HCT116 (cell line): ENCODE measurements at regions not wholly inside any gene's neighbourhood (a gene's known extent, or its start where the extent isn't known, plus 50 kb on each side); places are given as distances from the start of the nearest gene placed in this dataset.

Experiments
- ATAC-seq: fragments of 200-7000 bp; cut with Tn5 transposase; 2 replicates; pipeline ENCODE4 v1.9.1; 2020; ENCODE audit warnings: mild to moderate bottlenecking, moderate library complexity
- BruUV-seq: library from RNA; stranded (reverse); fragments of 400-500 nt; replicated peaks from 2 replicates; lab custom pipeline; 2021; lab: Mats Ljungman, UMichigan
- CTCF ChIA-PET: fragments of 300-600 bp; sonication (Branson Sonifier 250); formaldehyde crosslinking; loops from one replicate; lab custom pipeline; 2021; ENCODE audit warnings: antibody characterized with exemption; lab: Charles Lee
- POLR2A ChIA-PET: fragments of 300-600, 350-600 bp; sonication (Branson Sonifier 250); formaldehyde crosslinking; loops from one replicate; lab custom pipeline; 2021; ENCODE audit warnings: antibody characterized with exemption; lab: Charles Lee
- RAD21 ChIA-PET, 2 experiments: fragments of 300-600 bp; sonication (Branson Sonifier 250); formaldehyde crosslinking; loops; one replicate each; lab custom pipeline; 2023; ENCODE audit warnings: low total read pairs in 2 of 2; ENCODE audit not compliant: uncharacterized antibody in 2 of 2, unreplicated experiment in 2 of 2, low non-redundant PET in 1 of 2; lab: Charles Lee
- DNase-seq: peaks from one replicate; pipeline ENCODE4 v3.0.0-alpha.2; 2010; ENCODE audit warnings: low read depth, low spot score
- H2AFZ ChIP-seq: fragments of 200-600 bp; shearing (Covaris generic), sonication (generic); 2 replicates; pipeline ENCODE4 v1.6.1; 2017; ENCODE audit warnings: low read depth, mixed run types, mixed read lengths, antibody characterized with exemption, low read length; ENCODE audit not compliant: poor library complexity, severe bottlenecking
- H3K27ac ChIP-seq: 2 replicates; pipeline ENCODE4 v1.5.1; 2012; ENCODE audit warnings: low read depth, low read length
- H3K27me3 ChIP-seq: fragments of 200-600 bp; sonication (generic); 2 replicates; pipeline ENCODE4 v1.6.1; 2016; ENCODE audit warnings: mixed run types, low read length, mixed read lengths; ENCODE audit not compliant: insufficient read depth
- H3K36me3 ChIP-seq, 2 experiments: fragments of 200-500 bp in 1 of 2; fragments of 200-600 bp in 1 of 2; sonication (Bioruptor generic) in 1 of 2; sonication (generic) in 1 of 2; 2 replicates each; pipeline versions ENCODE4 v1.5.1 to v1.6.1; 2014 to 2016; ENCODE audit warnings: low read length in 2 of 2, inconsistent platforms in 1 of 2, mixed read lengths in 1 of 2, mixed run types in 1 of 2; ENCODE audit not compliant: insufficient read depth in 2 of 2, control insufficient read depth in 1 of 2
- H3K4me1 ChIP-seq, 2 experiments: fragments of 200-600 bp in 1 of 2; sonication (generic) in 1 of 2; 2 replicates each; pipeline versions ENCODE4 v1.5.1 to v1.6.1; 2012 to 2017; ENCODE audit warnings: low read length in 2 of 2, inconsistent platforms in 1 of 2, mild to moderate bottlenecking in 1 of 2, mixed read lengths in 1 of 2, mixed run types in 1 of 2, moderate library complexity in 1 of 2; ENCODE audit not compliant: insufficient read depth in 2 of 2, control insufficient read depth in 1 of 2
- H3K4me2 ChIP-seq: fragments of 200-600 bp; sonication (generic); 2 replicates; pipeline ENCODE4 v1.6.1; 2017; ENCODE audit warnings: mixed run types, low read length, mixed read lengths
- H3K4me3 ChIP-seq, 2 experiments: fragments of 200-600 bp in 1 of 2; sonication (generic) in 1 of 2; replicated peaks in 1 of 2; 2 replicates each; pipeline ENCODE4 v1.5.1; 2011 to 2016; ENCODE audit warnings: low read length in 2 of 2, control low read depth in 1 of 2, low read depth in 1 of 2, mild to moderate bottlenecking in 1 of 2, mixed read lengths in 1 of 2, mixed run types in 1 of 2
- H3K79me2 ChIP-seq: fragments of 200-600 bp; sonication (generic); 2 replicates; pipeline ENCODE4 v1.6.1; 2017; ENCODE audit warnings: mild to moderate bottlenecking, mixed run types, low read length, moderate library complexity, mixed read lengths; ENCODE audit not compliant: insufficient read depth
- H3K9ac ChIP-seq: fragments of 200-600 bp; sonication (generic); 2 replicates; pipeline ENCODE4 v1.6.1; 2016; ENCODE audit warnings: low read length, mixed read lengths
- H3K9me2 ChIP-seq: fragments of 200-600 bp; sonication (generic), shearing (Covaris generic); 2 replicates; pipeline ENCODE4 v1.6.1; 2017; ENCODE audit warnings: mixed run types, mild to moderate bottlenecking, moderate library complexity; ENCODE audit not compliant: insufficient read depth
- H3K9me3 ChIP-seq, 2 experiments: fragments of 200-500 bp in 1 of 2; fragments of 200-600 bp in 1 of 2; sonication (Bioruptor generic) in 1 of 2; sonication (generic) in 1 of 2; 2 replicates each; pipeline ENCODE4 v1.6.1; 2014 to 2017; ENCODE audit warnings: low read length in 2 of 2, mixed read lengths in 2 of 2, inconsistent platforms in 1 of 2, low read depth in 1 of 2, mild to moderate bottlenecking in 1 of 2, mixed run types in 1 of 2, moderate library complexity in 1 of 2; ENCODE audit not compliant: control insufficient read depth in 1 of 2, insufficient read depth in 1 of 2
- H4K20me1 ChIP-seq: fragments of 200-600 bp; sonication (generic), shearing (Covaris generic); 2 replicates; pipeline ENCODE4 v1.6.1; 2017; ENCODE audit warnings: mixed run types, mild to moderate bottlenecking, moderate library complexity; ENCODE audit not compliant: insufficient read depth
- ATF3 ChIP-seq: IDR thresholded peaks from 2 replicates; pipeline ENCODE4 v1.6.1; 2012
- CBX3 ChIP-seq: IDR thresholded peaks from 2 replicates; pipeline ENCODE4 v1.6.1; 2012; ENCODE audit warnings: low read depth
- CEBPB ChIP-seq: IDR thresholded peaks from 2 replicates; pipeline ENCODE4 v1.6.1; 2012; ENCODE audit warnings: low read depth
- CTCF ChIP-seq, 3 experiments: fragments of 200-600 bp in 1 of 3; sonication (generic) in 1 of 3; IDR thresholded peaks in 2 of 3; conservative IDR thresholded peaks in 1 of 3; 2 replicates each; pipeline ENCODE4 v1.5.1; 2012 to 2017; ENCODE audit warnings: low read depth in 2 of 3, low read length in 2 of 3, antibody characterized with exemption in 1 of 3, borderline replicate concordance in 1 of 3, control low read depth in 1 of 3, mild to moderate bottlenecking in 1 of 3, mixed read lengths in 1 of 3, mixed run types in 1 of 3, moderate library complexity in 1 of 3; ENCODE audit not compliant: insufficient read depth in 1 of 3
- EGR1 ChIP-seq: IDR thresholded peaks from 2 replicates; pipeline ENCODE4 v1.6.1; 2012; ENCODE audit warnings: low read depth
- ELF1 ChIP-seq: IDR thresholded peaks from 2 replicates; pipeline ENCODE4 v1.6.1; 2012; ENCODE audit warnings: low read depth, borderline replicate concordance
- EZH2 ChIP-seq: fragments of 200-600 bp; sonication (generic); IDR thresholded peaks from 2 replicates; pipeline ENCODE4 v1.6.1; 2017; ENCODE audit warnings: antibody characterized with exemption, mixed run types
- EZH2phosphoT487 ChIP-seq: fragments of 200-600 bp; IDR thresholded peaks from 2 replicates; pipeline ENCODE4 v1.6.1; 2018; ENCODE audit warnings: antibody characterized with exemption, borderline replicate concordance
- JUND ChIP-seq: IDR thresholded peaks from 2 replicates; pipeline ENCODE4 v1.6.1; 2012
- POLR2AphosphoS5 ChIP-seq: IDR thresholded peaks from 2 replicates; pipeline ENCODE4 v1.6.1; 2011; ENCODE audit warnings: mild to moderate bottlenecking, low read depth, low read length, moderate library complexity
- RAD21 ChIP-seq: IDR thresholded peaks from 2 replicates; pipeline ENCODE4 v1.6.1; 2012; ENCODE audit warnings: low read depth, mild to moderate bottlenecking
- SRF ChIP-seq: IDR thresholded peaks from 2 replicates; pipeline ENCODE4 v1.6.1; 2012; ENCODE audit warnings: low read depth
- TCF7L2 ChIP-seq: IDR thresholded peaks from 2 replicates; pipeline ENCODE4 v1.7.0; 2011; ENCODE audit warnings: borderline replicate concordance, inconsistent platforms; ENCODE audit not compliant: insufficient read depth, insufficient read length; ENCODE audit errors: extremely low read depth
- YY1 ChIP-seq: IDR thresholded peaks from 2 replicates; pipeline ENCODE4 v1.6.1; 2011; ENCODE audit warnings: low read length, low read depth, moderate library complexity, mild to moderate bottlenecking; ENCODE audit not compliant: insufficient replicate concordance; ENCODE audit errors: extremely low read depth
- ZBTB33 ChIP-seq: IDR thresholded peaks from 2 replicates; pipeline ENCODE4 v1.6.1; 2011; ENCODE audit warnings: mild to moderate bottlenecking, low read length, moderate library complexity; ENCODE audit not compliant: insufficient replicate concordance; ENCODE audit errors: extremely low read depth
- ZFX ChIP-seq: fragments of 450-650 bp; IDR thresholded peaks from 2 replicates; pipeline ENCODE4 v1.6.1; 2017
- ZNF274 ChIP-seq: fragments of 200-500 bp; sonication (Bioruptor generic); IDR thresholded peaks from 2 replicates; pipeline ENCODE4 v1.6.1; 2014; ENCODE audit warnings: mild to moderate bottlenecking, low read depth, low read length, inconsistent platforms
- intact Hi-C: fragments of 100-400 bp; cut with micrococcal nuclease; formaldehyde crosslinking; loops from 2 replicates; pipeline ENCODE4 v1.10.0; 2022

DNA sequence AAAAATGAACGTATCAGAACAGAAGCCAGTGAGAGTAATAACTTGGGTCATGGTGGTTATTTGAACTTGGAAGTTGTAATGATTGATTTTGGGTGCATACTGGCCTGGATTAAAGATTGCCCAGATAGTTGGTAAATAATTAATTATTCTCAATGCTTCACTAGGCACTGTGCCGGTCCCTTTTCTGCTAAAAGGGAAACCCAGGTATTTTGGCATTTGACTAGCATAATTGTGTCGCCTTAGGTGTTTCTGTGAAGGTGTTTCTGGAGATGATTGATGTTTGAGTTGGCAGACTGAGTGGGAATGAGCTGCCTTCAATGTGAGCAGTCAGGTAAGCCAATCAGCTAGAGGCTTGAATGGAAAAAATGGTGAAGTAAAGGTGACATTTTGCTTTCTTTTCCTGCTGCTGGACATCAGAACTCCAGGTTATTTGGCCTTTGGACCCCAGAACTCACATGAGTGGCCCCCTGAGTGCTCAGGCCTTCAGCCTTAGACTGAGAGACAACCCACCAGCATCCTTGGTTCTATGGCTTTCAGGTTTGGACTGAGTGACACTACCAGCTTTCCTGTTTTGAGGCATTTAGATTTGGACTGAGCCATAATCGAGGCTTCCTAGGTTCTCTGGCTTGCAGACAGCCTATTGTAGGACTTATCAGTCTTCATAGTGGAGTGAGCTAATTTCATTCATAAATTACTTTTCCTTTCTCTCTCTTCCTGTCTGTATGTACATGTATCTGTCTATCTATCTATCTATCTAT is 120.7 kb upstream of the PAPPA start:
- intact Hi-C loops, result no loop called here
- Histone ChIP-seq H3K27ac (no peak overlapping the region), H3K9me2 (no peaks in the 10 kb centered on the region), H3K9me3 (no peaks in the 10 kb centered on the region), H3K4me1 (peaks cover 0 to under 1% of the 10 kb centered on the region in 2 experiments; a peak in 1 of 4 replicates), H3K4me3 (no peak overlapping the region), H4K20me1 (no peaks in the 10 kb centered on the region), H3K36me3 (no peaks in the 10 kb centered on the region), H3K9ac (no peak overlapping the region), H3K4me2 (no peak overlapping the region), H3K27me3 (no peaks in the 10 kb centered on the region; the same call in 1 of the 2 replicates), H3K79me2 (no peaks in the 10 kb centered on the region), H2AFZ (no peak overlapping the region)
- ChIA-PET RAD21 (no interaction called here), POLR2A (no interaction called here), CTCF (no interaction called here)
- BruUV-seq, result no TSS peak
- TF ChIP-seq EZH2 (no peak), CEBPB (no peak), ZNF274 (no peak), ATF3 (no peak), RAD21 (no peak), SRF (no peak), YY1 (no peak), CTCF (IDR thresholded peaks at IDR 0.05 in 2 of 3, conservative IDR thresholded peaks at IDR 0.05 in 1 of 3; ENCODE audit: borderline replicate concordance in 1 of 3, insufficient read depth in 1 of 3, low read depth in 2 of 3, low read length in 2 of 3) (no peak), POLR2AphosphoS5 (no peak), ZBTB33 (no peak), EGR1 (no peak), TCF7L2 (no peak), JUND (no peak), EZH2phosphoT487 (no peak), ZFX (no peak), CBX3 (no peak), ELF1 (no peak)
- ATAC-seq, result no peak
- DNase-seq, result no peak
